Left ventricle myocardium inferior (tissue), 1 donor: ENCODE measurements at regions not wholly inside any gene's neighbourhood (a gene's known extent, or its start where the extent isn't known, plus 50 kb on each side); places are given as distances from the start of the nearest gene placed in this dataset.

ENCODE experiments used
- DNase-seq: peaks from one replicate; pipeline ENCODE4 v3.0.0-alpha.2; 2020
- H3K27ac ChIP-seq: fragments of 200-600 bp; replicated peaks from 2 replicates; pipeline ENCODE4 v1.8.0; 2021
- H3K27me3 ChIP-seq: fragments of 200-600 bp; 2 replicates; pipeline ENCODE4 v1.8.0; 2021; ENCODE audit warnings: low read depth
- H3K36me3 ChIP-seq: fragments of 200-600 bp; 2 replicates; pipeline ENCODE4 v1.8.0; 2021
- H3K4me1 ChIP-seq: fragments of 200-600 bp; 2 replicates; pipeline ENCODE4 v1.8.0; 2021
- H3K4me3 ChIP-seq: fragments of 200-600 bp; 2 replicates; pipeline ENCODE4 v1.8.0; 2021; ENCODE audit warnings: mild to moderate bottlenecking, moderate library complexity
- H3K9me3 ChIP-seq: fragments of 200-600 bp; replicated peaks from 2 replicates; pipeline ENCODE4 v1.8.0; 2021
- CTCF ChIP-seq: fragments of 200-600 bp; IDR thresholded peaks from 2 replicates; pipeline ENCODE4 v1.8.0; 2021; ENCODE audit warnings: antibody characterized with exemption, mild to moderate bottlenecking, borderline replicate concordance
- intact Hi-C: fragments of 100-400 bp; cut with micrococcal nuclease; formaldehyde crosslinking; loops from one replicate; pipeline ENCODE4 v1.11.0; 2022
- donor health status: DM: no; HTN: yes; CAD: no; lungs with severe emphysema.

- no peak overlapping the region for H3K4me3 ChIP-seq
- no peaks in the 10 kb centered on the region for H3K27me3 ChIP-seq
- TF ChIP-seq CTCF: no peak
- no peak for DNase-seq
- H3K36me3 ChIP-seq: no peaks in the 10 kb centered on the region
- no peaks in the 10 kb centered on the region for H3K4me1 ChIP-seq
- intact Hi-C loops: no loop called here
- H3K9me3 ChIP-seq: peaks cover 13% of the 10 kb centered on the region
- H3K27ac ChIP-seq: no peak overlapping the region
Measured at GRCh38 chr2:19702267-19702666, 199.5 kb downstream of the TTC32 start.

GRCh38 chr2:19700861-19701585 lies 200.8 kb downstream of the TTC32 start:
- intact Hi-C loops: no loop called here
- Histone ChIP-seq H3K9me3 (peaks cover 24% of the 10 kb centered on the region), H3K27me3 (no peaks in the 10 kb centered on the region), H3K4me3 (no peak overlapping the region), H3K36me3 (no peaks in the 10 kb centered on the region), H3K27ac (no peak overlapping the region), H3K4me1 (no peaks in the 10 kb centered on the region)
- TF ChIP-seq CTCF: no peak
- DNase-seq: no peak

GRCh38 chr2:19697131-19697530 lies 204.7 kb downstream of the TTC32 start:
- no peak for DNase-seq
- no peaks in the 10 kb centered on the region for H3K4me1 ChIP-seq
- no peak overlapping the region for H3K4me3 ChIP-seq
- no peak overlapping the region for H3K27ac ChIP-seq
- no peaks in the 10 kb centered on the region for H3K27me3 ChIP-seq
- H3K36me3 ChIP-seq: no peaks in the 10 kb centered on the region
- peaks cover 28% of the 10 kb centered on the region for H3K9me3 ChIP-seq
- intact Hi-C loops: no loop called here
- no peak for TF ChIP-seq CTCF

- intact Hi-C loops: no loop called here
- no peaks in the 10 kb centered on the region for H3K27me3 ChIP-seq
- TF ChIP-seq CTCF: no peak
- no peak for DNase-seq
- H3K36me3 ChIP-seq: no peaks in the 10 kb centered on the region
- H3K4me3 ChIP-seq: no peak overlapping the region
- peaks cover 28% of the 10 kb centered on the region for H3K9me3 ChIP-seq
- H3K4me1 ChIP-seq: no peaks in the 10 kb centered on the region
- no peak overlapping the region for H3K27ac ChIP-seq
Measured at GRCh38 chr2:19695706-19696105, 206.1 kb downstream of the TTC32 start.

GRCh38 chr2:19691892-19692291 lies 209.9 kb downstream of the TTC32 start:
- Histone ChIP-seq H3K9me3 (peaks cover 11% of the 10 kb centered on the region), H3K27ac (no peak overlapping the region), H3K4me1 (peaks cover 8% of the 10 kb centered on the region), H3K4me3 (no peak overlapping the region), H3K36me3 (no peaks in the 10 kb centered on the region), H3K27me3 (no peaks in the 10 kb centered on the region)
- no peak for DNase-seq
- no peak for TF ChIP-seq CTCF
- intact Hi-C loops: no loop called here
